HUES48 (cell line): ENCODE measurements at regions not wholly inside any gene's neighbourhood (a gene's known extent, or its start where the extent isn't known, plus 50 kb on each side); places are given as distances from the start of the nearest gene placed in this dataset.

Source experiments
- H3K27ac ChIP-seq: one replicate; pipeline ENCODE4 v1.7.0; 2013; ENCODE audit warnings: low read depth, low read length, inconsistent platforms
- H3K27me3 ChIP-seq: 2 replicates; pipeline ENCODE4 v1.6.1; 2013; ENCODE audit warnings: mild to moderate bottlenecking, low read length; ENCODE audit not compliant: control insufficient read depth, insufficient read depth
- H3K36me3 ChIP-seq: 2 replicates; pipeline ENCODE4 v1.6.1; 2013; ENCODE audit warnings: low read length; ENCODE audit not compliant: control insufficient read depth, insufficient read depth
- H3K4me1 ChIP-seq: 2 replicates; pipeline ENCODE4 v1.6.1; 2013; ENCODE audit warnings: mild to moderate bottlenecking, low read length; ENCODE audit not compliant: control insufficient read depth, insufficient read depth
- H3K4me3 ChIP-seq: 2 replicates; pipeline ENCODE4 v1.5.1; 2013; ENCODE audit warnings: mild to moderate bottlenecking, low read depth, low read length
- H3K9ac ChIP-seq: 2 replicates; pipeline ENCODE4 v1.6.1; 2013; ENCODE audit warnings: mild to moderate bottlenecking, low read depth, low read length, moderate library complexity
- H3K9me3 ChIP-seq: 2 replicates; pipeline ENCODE4 v1.6.1; 2013; ENCODE audit warnings: low read length; ENCODE audit not compliant: control insufficient read depth, insufficient read depth

DNA sequence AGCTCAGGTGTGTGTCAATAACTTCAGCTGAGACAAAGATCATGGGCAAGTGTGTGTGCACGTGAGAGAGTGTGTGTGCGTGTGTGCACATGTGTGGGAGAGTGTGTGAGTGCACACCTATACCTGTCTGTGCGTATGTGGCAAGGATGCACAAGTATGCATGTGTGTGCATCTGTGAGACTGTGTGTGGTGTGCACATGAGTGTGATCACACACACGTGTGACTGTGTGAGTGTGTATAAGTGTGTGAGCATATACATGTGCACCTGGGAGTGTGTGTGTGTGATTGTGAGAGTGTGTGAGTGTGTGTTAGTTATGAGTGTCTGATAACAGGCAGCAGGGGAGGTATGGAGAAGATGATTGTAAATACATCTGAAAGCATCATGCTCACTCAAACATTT lies 657.3 kb upstream of the PFKP start:
- H3K4me1 ChIP-seq = no peaks in the 10 kb centered on the region
- H3K9me3 ChIP-seq = no peaks in the 10 kb centered on the region
- no peak overlapping the region for H3K9ac ChIP-seq
- no peaks in the 10 kb centered on the region for H3K27me3 ChIP-seq
- H3K36me3 ChIP-seq = no peaks in the 10 kb centered on the region
- H3K4me3 ChIP-seq = no peak overlapping the region
- H3K27ac ChIP-seq = no peak overlapping the region

- H3K4me3 ChIP-seq = no peak overlapping the region
- H3K27ac ChIP-seq = no peak overlapping the region
- no peak overlapping the region for H3K9ac ChIP-seq
These were observed 664.1 kb upstream of the ADARB2 start for GRCh38 chr10:2401459-2401858.

DNA sequence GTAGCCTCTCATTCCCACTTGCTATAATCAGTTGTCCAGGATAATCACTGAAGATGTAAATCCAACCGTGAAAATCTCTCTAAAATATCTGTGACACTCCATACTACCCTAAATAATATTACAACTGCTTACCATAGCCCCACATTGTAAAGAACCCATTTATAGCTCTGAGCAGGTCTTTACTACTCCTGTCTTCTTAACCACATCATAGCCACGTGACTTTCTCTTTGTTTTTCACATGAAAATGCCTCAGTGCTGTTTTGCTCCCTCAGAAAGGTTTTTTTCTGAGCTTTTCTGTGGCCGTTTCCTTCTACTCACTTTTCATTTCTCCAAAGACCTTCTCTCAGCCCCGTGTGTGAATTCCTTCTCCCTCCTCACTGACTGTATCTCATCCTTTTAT lies 662.2 kb upstream of the ADARB2 start:
- Histone ChIP-seq H3K9ac (no peak overlapping the region), H3K4me1 (no peaks in the 10 kb centered on the region), H3K27ac (no peak overlapping the region), H3K27me3 (no peaks in the 10 kb centered on the region), H3K4me3 (no peak overlapping the region), H3K9me3 (no peaks in the 10 kb centered on the region), H3K36me3 (no peaks in the 10 kb centered on the region)

More at GRCh38 chr10:2401459-2401858, 664.1 kb upstream of the ADARB2 start:
- no peaks in the 10 kb centered on the region for H3K9me3 ChIP-seq
- H3K27me3 ChIP-seq = no peaks in the 10 kb centered on the region
- H3K4me1 ChIP-seq = no peaks in the 10 kb centered on the region
- H3K36me3 ChIP-seq = no peaks in the 10 kb centered on the region

DNA sequence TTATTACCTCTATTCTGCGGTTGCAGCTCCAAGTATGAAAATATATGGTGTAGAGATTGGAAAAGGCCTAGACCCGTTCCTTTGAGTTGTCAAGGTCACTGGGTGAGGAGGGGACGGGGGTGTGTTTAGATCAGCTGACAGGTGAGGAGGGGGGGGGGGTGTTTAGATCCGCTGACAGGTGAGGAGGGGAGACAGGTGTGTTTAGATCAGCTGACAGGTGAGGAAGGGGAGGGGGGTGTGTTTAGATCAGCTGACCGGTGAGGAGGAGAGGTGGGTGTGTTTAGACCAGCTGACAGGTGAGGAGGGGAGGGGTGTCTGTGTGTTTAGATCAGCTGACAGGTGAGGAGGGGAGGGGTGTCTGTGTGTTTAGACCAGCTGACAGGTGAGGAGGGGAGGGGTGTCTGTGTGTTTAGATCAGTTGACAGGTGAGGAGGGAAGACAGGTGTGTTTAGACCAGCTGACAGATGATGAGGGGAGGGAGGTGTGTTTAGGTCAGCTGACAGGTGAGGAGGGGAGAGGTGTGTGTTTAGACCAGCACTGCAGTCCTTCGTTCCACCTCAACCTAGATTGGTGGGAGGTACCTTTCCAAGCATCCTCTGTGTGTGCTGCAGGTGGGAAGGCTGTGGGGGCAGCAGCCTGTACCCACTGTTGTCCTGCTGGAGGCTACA lies 655.0 kb upstream of the ADARB2 start:
- no peak overlapping the region for H3K27ac ChIP-seq
- H3K36me3 ChIP-seq = no peaks in the 10 kb centered on the region
- H3K4me3 ChIP-seq = no peak overlapping the region
- H3K9me3 ChIP-seq = no peaks in the 10 kb centered on the region
- H3K4me1 ChIP-seq = no peaks in the 10 kb centered on the region
- no peak overlapping the region for H3K9ac ChIP-seq
- no peaks in the 10 kb centered on the region for H3K27me3 ChIP-seq

GRCh38 chr10:2387672-2388071 lies 650.3 kb upstream of the ADARB2 start:
- Histone ChIP-seq H3K9ac (no peak overlapping the region), H3K9me3 (peaks cover 2% of the 10 kb centered on the region), H3K4me1 (no peaks in the 10 kb centered on the region), H3K27me3 (no peaks in the 10 kb centered on the region), H3K27ac (no peak overlapping the region), H3K4me3 (no peak overlapping the region), H3K36me3 (no peaks in the 10 kb centered on the region)

GRCh38 chr10:2387261-2387660 lies 649.9 kb upstream of the ADARB2 start:
- Histone ChIP-seq H3K9ac (no peak overlapping the region), H3K36me3 (no peaks in the 10 kb centered on the region), H3K4me3 (no peak overlapping the region), H3K4me1 (no peaks in the 10 kb centered on the region), H3K27ac (no peak overlapping the region), H3K27me3 (no peaks in the 10 kb centered on the region), H3K9me3 (peaks cover 2% of the 10 kb centered on the region)

DNA sequence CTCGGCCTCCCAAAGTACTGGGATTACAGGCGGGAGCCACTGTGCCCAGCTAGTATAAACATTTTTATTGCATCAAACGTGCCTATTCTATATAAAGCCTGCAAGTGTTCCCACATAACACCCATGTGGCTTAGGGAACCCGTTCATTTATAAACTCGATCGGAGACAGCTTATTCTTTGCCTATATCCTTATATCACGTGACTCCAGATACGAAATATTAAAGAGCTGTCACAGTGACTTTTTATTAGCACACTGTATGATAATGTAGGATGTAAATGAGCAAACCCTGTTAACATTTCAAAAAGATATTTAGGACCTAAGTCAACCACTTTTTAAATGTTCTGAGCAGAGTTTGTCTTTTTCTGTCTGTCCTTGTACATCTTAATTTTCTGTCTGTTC lies 642.9 kb upstream of the ADARB2 start:
- Histone ChIP-seq H3K36me3 (no peaks in the 10 kb centered on the region), H3K9ac (no peak overlapping the region), H3K4me3 (no peak overlapping the region)

GRCh38 chr10:2367083-2367482 lies 629.8 kb upstream of the ADARB2 start:
- Histone ChIP-seq H3K4me1 (peaks cover 2% of the 10 kb centered on the region; the same call in 1 of the 2 replicates), H3K27ac (no peak overlapping the region), H3K27me3 (no peaks in the 10 kb centered on the region), H3K4me3 (no peak overlapping the region), H3K9me3 (peaks cover 10% of the 10 kb centered on the region; the same call in 1 of the 2 replicates), H3K36me3 (no peaks in the 10 kb centered on the region), H3K9ac (no peak overlapping the region)

More for the DNA sequence above, 642.9 kb upstream of the ADARB2 start:
- Histone ChIP-seq H3K27ac (no peak overlapping the region), H3K9me3 (peaks cover 2% of the 10 kb centered on the region), H3K27me3 (no peaks in the 10 kb centered on the region), H3K4me1 (no peaks in the 10 kb centered on the region)

- Histone ChIP-seq H3K9ac (no peak overlapping the region), H3K9me3 (peaks cover 10% of the 10 kb centered on the region; the same call in 1 of the 2 replicates), H3K27ac (no peak overlapping the region), H3K4me3 (no peak overlapping the region), H3K36me3 (no peaks in the 10 kb centered on the region), H3K4me1 (peaks cover 5% of the 10 kb centered on the region; the same call in 1 of the 2 replicates), H3K27me3 (no peaks in the 10 kb centered on the region)
These were observed 629.1 kb upstream of the ADARB2 start for GRCh38 chr10:2366264-2366931.

- no peaks in the 10 kb centered on the region for H3K9me3 ChIP-seq
- H3K4me3 ChIP-seq = no peak overlapping the region
- no peaks in the 10 kb centered on the region for H3K27me3 ChIP-seq
- H3K36me3 ChIP-seq = no peaks in the 10 kb centered on the region
- no peak overlapping the region for H3K9ac ChIP-seq
- H3K27ac ChIP-seq = no peak overlapping the region
- H3K4me1 ChIP-seq = peaks cover 5% of the 10 kb centered on the region; the same call in 1 of the 2 replicates
These were observed 625.0 kb upstream of the ADARB2 start for GRCh38 chr10:2362331-2362730.

DNA sequence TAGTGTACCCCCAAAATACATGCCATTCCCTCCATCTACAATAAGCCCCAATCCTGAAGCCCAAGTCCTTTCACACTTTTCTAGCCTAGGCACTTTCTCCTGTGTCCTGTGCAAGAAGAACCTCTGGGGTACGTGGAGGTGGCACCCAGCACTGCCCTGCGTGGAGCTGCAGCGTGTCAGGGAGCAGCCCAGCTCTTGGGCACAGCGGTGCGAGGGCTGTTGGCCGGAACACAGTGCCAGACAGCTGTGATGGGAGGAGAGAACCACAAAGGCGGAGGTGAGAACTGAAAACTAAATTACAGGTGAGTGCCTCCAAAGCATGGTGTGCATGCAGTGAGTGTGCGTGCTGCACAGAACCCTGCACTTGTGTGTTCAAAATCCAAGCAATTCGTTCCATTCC lies 621.3 kb upstream of the ADARB2 start:
- H3K9ac ChIP-seq = no peak overlapping the region
- peaks cover 5% of the 10 kb centered on the region; the same call in 1 of the 2 replicates for H3K4me1 ChIP-seq
- no peaks in the 10 kb centered on the region for H3K27me3 ChIP-seq
- H3K27ac ChIP-seq = no peak overlapping the region
- no peaks in the 10 kb centered on the region for H3K36me3 ChIP-seq
- no peak overlapping the region for H3K4me3 ChIP-seq
- H3K9me3 ChIP-seq = no peaks in the 10 kb centered on the region
